HG03066 (cell line): ENCODE measurements at regions not wholly inside any gene's neighbourhood (a gene's known extent, or its start where the extent isn't known, plus 50 kb on each side); places are given as distances from the start of the nearest gene placed in this dataset.
"Not testable (repeated sequence)": the region's sequence is repeated elsewhere in the genome, so short reads cannot be mapped to it uniquely, and the experiment has no call there.

Experiments
- ATAC-seq: cut with Tn5 transposase; IDR thresholded peaks from one replicate; pipeline ENCODE4 v1.9.1; 2021; ENCODE audit warnings: low read depth; ENCODE audit not compliant: unreplicated experiment

DNA sequence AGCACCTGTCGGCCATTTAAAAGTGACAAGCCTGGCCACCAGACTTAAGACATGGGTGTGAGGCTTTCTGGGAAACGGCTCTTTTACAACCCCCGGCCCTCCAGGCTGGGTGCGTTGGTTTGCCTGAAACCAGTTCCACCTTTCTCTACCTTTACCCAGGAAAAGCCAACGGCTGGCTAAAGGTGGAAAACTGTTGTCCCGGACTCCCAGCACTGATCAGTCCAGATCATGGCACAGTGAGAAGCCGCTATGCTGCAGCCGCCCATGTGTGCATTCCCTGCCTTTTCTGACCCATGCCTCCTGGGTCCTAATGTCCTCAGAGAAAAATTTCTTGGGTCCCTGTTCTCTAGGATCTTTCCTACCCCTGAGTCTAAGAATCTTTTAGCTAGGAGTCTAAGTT, 655.7 kb upstream of the HS3ST5 start:
- ATAC-seq: no peak

DNA sequence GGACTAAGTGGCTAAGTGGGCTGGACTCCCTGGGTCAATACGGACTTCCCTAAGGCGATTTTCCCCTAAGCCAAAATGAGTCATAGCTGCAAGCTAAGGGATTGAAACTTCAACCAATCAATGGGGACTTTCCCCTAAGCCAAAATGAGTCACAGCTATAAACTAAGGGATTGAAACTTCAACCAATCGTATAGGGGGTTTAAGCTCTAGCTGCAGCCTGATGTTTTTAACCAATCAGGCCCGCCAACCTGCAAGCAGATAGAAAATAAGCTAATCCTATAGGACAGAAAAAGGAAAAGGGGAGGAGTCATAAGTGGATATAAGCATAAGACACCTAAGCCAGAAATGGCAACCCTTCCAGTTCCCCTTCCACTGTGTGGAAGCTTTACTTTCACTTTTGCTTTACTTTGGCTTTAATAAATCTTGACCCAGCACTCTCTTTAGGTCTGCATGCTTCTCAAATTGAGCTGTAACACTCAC, 655.0 kb upstream of the HS3ST5 start:
- peak; percentile 55 for ATAC-seq

DNA sequence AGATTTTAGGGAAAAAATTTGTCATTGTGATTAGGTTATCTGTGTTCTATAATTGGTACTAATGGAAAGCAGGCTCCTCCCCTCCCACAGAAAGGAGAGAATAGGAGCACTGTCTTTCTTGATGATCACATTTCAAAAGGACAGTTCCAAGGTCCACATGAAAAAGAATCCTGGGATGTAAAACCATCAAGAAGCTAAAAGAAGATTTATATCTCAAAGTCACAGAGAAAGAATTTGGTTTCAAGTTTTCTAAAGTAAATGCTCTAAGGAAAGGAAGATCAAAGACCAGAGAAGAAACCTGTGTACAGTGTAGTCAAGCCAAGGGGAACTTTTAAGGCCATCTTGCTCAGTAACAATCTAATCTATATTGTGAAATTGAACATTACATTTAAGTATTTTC, 652.7 kb upstream of the HS3ST5 start:
- ATAC-seq: no peak

DNA sequence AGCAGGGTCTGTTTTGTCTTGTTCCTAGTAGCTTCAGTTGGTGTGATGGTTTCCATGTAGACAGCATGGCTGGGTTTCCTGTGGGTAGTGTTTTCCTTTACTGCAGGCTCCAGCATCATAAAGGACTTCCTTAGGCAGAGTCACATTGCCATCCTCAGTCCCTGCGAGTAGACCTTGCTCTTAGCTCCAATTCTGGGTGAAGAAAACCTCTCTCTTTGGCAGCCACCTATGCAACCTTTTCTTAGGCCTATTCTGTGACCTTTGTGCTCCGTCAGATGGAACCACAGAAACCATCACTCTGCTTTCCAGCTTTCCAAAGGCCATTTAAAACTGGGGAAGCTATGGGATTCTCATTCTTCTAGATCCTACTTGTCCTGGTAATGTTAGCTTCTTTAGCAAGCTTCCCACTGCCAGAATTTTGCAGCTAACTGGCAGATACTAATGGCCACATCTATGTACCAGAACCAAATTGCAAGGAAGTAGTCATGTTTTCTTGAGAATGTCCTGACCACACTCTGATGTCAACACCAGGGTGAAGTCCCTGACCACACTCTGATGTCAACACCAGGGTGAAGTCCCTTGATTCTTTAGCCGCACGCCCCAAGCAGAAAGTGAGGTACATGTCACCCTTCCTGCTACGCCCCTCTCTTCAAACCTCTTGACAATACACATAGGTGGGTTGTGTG, 646.6 kb upstream of the HS3ST5 start:
- peak; percentile 92 for ATAC-seq

GRCh38 chr6:114987281-114987680, 644.5 kb upstream of the HS3ST5 start:
- ATAC-seq: no peak

GRCh38 chr6:114955363-114955762, 612.5 kb upstream of the HS3ST5 start:
- no peak for ATAC-seq

DNA sequence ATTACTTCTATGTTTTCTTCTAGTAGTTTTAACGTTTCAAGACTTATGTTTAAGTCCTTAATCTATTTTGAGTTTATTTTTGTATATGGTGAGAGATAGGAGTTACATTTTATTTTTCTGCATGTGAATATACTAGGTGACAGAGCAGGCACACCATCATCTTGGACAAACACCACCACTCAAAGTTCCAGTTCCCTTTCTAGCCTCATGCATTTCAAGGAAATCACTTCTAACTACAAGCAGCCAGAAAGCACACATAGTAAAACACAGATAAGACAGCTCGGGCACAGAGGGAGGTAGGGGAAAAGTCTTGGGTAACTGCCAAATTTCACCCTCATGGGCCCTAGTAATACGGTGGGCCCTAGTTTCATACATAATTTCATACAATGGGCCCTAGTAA, 609.4 kb upstream of the HS3ST5 start:
- ATAC-seq: no peak

- no peak for ATAC-seq
These were observed 602.6 kb upstream of the HS3ST5 start for GRCh38 chr6:114945392-114945791.

- ATAC-seq: no peak
These were observed 598.3 kb upstream of the HS3ST5 start for GRCh38 chr6:114941078-114941477.

- ATAC-seq: no peak
These were observed 597.4 kb upstream of the HS3ST5 start for GRCh38 chr6:114940181-114940580.

GRCh38 chr6:114939630-114940029, 596.8 kb upstream of the HS3ST5 start:
- no peak for ATAC-seq

- ATAC-seq: no peak
These were observed 593.3 kb upstream of the HS3ST5 start for GRCh38 chr6:114936080-114936479.

- no peak for ATAC-seq
These were observed 591.3 kb upstream of the HS3ST5 start for GRCh38 chr6:114934079-114934478.

DNA sequence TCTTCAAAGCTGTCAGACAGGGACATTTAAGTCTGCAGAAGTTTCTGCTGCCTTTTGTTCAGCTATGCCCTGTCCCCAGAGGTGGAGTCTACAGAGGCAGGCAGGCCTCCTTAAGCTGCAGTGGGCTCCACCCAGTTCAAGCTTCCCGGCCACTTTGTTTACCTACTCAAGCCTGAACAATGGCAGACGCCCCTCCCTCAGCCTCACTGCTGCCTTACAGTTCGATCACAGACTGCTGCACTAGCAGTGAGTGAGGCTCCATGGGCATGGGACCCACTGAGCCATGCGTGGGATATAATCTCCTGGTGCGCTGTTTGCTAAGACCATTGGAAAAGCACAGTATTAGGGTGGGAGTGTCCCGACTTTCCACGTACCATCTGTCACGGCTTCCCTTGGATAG, 585.9 kb upstream of the HS3ST5 start:
- not testable (repeated sequence) for ATAC-seq

DNA sequence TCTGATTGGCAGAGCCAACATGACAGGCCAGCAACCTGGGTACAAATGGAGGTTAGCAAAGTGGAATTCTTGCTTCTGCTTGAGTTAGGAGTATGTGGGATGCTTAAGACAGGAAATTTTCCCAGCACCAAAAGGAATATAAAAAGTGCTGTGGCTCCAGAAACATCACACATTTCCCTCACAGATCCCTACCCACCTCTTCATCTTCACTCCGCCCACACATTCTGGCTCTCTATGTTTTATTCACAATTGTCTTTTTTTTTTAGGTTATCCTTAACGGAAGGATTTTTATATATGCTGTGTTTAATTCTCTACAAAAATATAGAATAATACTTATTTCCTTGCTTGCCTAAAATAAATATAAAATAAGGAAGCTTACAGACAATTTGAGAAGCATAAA, 563.3 kb upstream of the HS3ST5 start:
- ATAC-seq: no peak

GRCh38 chr6:114897536-114897935, 554.7 kb upstream of the HS3ST5 start:
- no peak for ATAC-seq

GRCh38 chr6:114892211-114892610, 549.4 kb upstream of the HS3ST5 start:
- ATAC-seq: no peak

DNA sequence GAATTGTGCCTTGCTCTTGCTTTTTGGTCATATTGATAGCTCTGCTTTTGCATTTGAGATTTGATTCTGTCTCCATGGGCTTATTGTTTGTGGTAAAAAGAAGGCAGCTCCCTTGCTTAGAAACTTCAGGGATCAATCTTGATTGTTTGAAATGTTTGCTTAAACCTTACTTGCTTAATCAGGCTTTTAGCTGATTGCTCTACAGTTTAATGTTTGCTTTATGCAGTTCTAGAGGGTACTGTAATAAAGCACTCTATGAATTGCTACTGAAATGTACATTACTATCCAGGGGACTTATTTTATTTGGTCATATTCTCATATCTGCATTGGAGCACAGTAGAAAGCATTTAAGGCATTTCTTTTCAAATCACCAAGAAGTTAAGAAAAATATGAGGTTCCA, 545.4 kb upstream of the HS3ST5 start:
- no peak for ATAC-seq

DNA sequence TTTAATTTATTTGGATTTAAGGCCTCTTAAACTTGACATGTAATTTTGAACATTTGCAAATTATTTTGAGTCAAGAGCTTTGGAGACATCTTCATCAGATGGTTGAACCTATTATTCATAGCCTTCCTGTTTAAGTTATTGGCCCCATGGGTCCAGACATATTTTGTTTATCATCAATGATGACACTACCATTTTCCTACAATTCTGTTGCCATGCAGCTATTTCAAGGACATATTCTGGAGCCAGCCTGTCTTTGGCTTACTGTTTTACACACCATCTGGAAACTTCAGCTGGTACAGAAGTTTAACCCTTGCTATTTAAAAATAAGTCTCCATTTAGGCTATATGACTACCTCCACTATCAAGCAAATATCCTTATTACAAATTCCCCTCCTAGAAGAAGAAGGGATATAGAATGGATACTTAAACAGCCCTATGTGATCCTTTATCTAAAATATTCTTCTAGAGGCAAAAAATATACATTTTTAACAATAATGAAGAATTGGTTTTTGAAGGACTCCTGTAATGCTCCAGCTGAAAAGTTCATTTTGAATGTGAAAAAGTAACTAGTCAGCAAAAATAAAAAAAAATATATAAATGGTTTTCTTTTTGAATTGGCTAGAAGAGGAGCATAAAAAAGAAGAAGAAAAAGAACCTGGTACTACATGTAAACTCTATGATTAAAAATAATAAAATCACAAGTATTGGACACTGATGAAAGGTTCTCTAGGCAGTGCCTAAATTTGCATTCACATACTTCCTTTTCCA, 544.0 kb upstream of the HS3ST5 start:
- ATAC-seq: no peak

- ATAC-seq: no peak
These were observed 536.9 kb upstream of the HS3ST5 start for GRCh38 chr6:114879693-114880092.

GRCh38 chr6:114878091-114878490, 535.3 kb upstream of the HS3ST5 start:
- no peak for ATAC-seq

GRCh38 chr6:114874410-114874809, 531.6 kb upstream of the HS3ST5 start:
- ATAC-seq: no peak
